22Rv1 (cell line): ENCODE measurements at regions not wholly inside any gene's neighbourhood (a gene's known extent, or its start where the extent isn't known, plus 50 kb on each side); places are given as distances from the start of the nearest gene placed in this dataset.
"Not testable (repeated sequence)": the region's sequence is repeated elsewhere in the genome, so short reads cannot be mapped to it uniquely, and the experiment has no call there.

ENCODE experiments used
- CTCF ChIP-seq: fragments of 450-650 bp; IDR thresholded peaks from 2 replicates; pipeline ENCODE4 v1.5.1; 2017; ENCODE audit warnings: mild to moderate bottlenecking
- ZFX ChIP-seq: fragments of 450-650 bp; IDR thresholded peaks from 2 replicates; pipeline ENCODE4 v1.6.1; 2017; ENCODE audit warnings: antibody characterized with exemption, borderline replicate concordance

- TF ChIP-seq CTCF, ZFX: not testable (repeated sequence)
Measured at GRCh38 chr10:46784665-46785064, 126.6 kb upstream of the PTPN20 start.
